Bronchial epithelial cell (primary cell): ENCODE measurements at regions not wholly inside any gene's neighbourhood (a gene's known extent, or its start where the extent isn't known, plus 50 kb on each side); places are given as distances from the start of the nearest gene placed in this dataset.

ENCODE experiments used
- DNase-seq: peaks from one replicate; pipeline ENCODE4 v3.0.0-alpha.2; 2010; ENCODE audit warnings: low read depth
- FAIRE-seq: peaks from 2 replicates; lab custom pipeline; 2011; peaks lifted over from hg19 to GRCh38; lab: Jason Lieb, UNC
- H3K27me3 ChIP-seq: 2 replicates; pipeline ENCODE4 v1.5.1; 2011; ENCODE audit warnings: low read length; ENCODE audit not compliant: control insufficient read depth, insufficient read depth
- H3K36me3 ChIP-seq: 2 replicates; pipeline ENCODE4 v1.5.1; 2011; ENCODE audit warnings: low read length; ENCODE audit not compliant: control insufficient read depth, insufficient read depth
- H3K4me3 ChIP-seq: 2 replicates; pipeline ENCODE4 v1.5.1; 2011; ENCODE audit warnings: mild to moderate bottlenecking, low read depth, low read length, control low read depth
- TF ChIP-seq, protein P1 (sequence below): IDR thresholded peaks from 2 replicates; pipeline ENCODE4 v1.5.1; 2011; ENCODE audit warnings: mild to moderate bottlenecking, moderate library complexity, low read length, control low read depth, inconsistent platforms; ENCODE audit not compliant: insufficient read depth, severe bottlenecking

- TF ChIP-seq, protein P1, sequence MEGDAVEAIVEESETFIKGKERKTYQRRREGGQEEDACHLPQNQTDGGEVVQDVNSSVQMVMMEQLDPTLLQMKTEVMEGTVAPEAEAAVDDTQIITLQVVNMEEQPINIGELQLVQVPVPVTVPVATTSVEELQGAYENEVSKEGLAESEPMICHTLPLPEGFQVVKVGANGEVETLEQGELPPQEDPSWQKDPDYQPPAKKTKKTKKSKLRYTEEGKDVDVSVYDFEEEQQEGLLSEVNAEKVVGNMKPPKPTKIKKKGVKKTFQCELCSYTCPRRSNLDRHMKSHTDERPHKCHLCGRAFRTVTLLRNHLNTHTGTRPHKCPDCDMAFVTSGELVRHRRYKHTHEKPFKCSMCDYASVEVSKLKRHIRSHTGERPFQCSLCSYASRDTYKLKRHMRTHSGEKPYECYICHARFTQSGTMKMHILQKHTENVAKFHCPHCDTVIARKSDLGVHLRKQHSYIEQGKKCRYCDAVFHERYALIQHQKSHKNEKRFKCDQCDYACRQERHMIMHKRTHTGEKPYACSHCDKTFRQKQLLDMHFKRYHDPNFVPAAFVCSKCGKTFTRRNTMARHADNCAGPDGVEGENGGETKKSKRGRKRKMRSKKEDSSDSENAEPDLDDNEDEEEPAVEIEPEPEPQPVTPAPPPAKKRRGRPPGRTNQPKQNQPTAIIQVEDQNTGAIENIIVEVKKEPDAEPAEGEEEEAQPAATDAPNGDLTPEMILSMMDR = no peak
- H3K36me3 ChIP-seq = no peaks in the 10 kb centered on the region
- no peak for DNase-seq
- FAIRE-seq = no peak
- H3K4me3 ChIP-seq = no peak overlapping the region
- H3K27me3 ChIP-seq = no peaks in the 10 kb centered on the region
These were observed 148.1 kb upstream of the ZNF608 start for GRCh38 chr5:124894541-124894940.

- DNase-seq (no peak), FAIRE-seq (no peak)
- Histone ChIP-seq H3K36me3 (no peaks in the 10 kb centered on the region), H3K4me3 (no peak overlapping the region), H3K27me3 (no peaks in the 10 kb centered on the region)
- TF ChIP-seq, protein P1 = no peak
These were observed 148.8 kb upstream of the ZNF608 start for GRCh38 chr5:124895236-124895635.

DNA sequence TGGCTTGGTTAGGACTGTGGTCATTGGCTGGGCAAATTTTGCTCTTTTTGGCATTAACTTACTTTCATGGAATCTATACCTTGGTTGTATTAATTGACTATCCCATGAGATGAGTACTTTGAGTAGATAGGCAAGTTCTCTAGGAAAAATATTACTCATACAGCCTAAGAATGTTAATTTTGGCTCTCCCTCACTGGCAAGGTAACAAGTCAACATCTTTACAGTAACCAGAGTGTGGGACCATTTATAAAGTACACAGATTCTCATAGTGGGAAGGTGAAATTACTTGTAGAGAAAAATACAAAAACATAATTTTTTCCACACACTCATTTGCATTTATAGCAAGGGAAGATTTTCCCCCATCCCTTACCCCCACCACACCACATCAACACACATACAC lies 154.6 kb upstream of the ZNF608 start:
- no peaks in the 10 kb centered on the region for H3K27me3 ChIP-seq
- no peak for DNase-seq
- H3K4me3 ChIP-seq = no peak overlapping the region
- TF ChIP-seq, protein P1 = no peak
- no peaks in the 10 kb centered on the region for H3K36me3 ChIP-seq
- no peak for FAIRE-seq

GRCh38 chr5:124902097-124902821 lies 155.8 kb upstream of the ZNF608 start:
- FAIRE-seq = no peak
- H3K4me3 ChIP-seq = no peak overlapping the region
- TF ChIP-seq, protein P1 = no peak
- no peaks in the 10 kb centered on the region for H3K27me3 ChIP-seq
- peak; percentile 41 for DNase-seq
- no peaks in the 10 kb centered on the region for H3K36me3 ChIP-seq

DNA sequence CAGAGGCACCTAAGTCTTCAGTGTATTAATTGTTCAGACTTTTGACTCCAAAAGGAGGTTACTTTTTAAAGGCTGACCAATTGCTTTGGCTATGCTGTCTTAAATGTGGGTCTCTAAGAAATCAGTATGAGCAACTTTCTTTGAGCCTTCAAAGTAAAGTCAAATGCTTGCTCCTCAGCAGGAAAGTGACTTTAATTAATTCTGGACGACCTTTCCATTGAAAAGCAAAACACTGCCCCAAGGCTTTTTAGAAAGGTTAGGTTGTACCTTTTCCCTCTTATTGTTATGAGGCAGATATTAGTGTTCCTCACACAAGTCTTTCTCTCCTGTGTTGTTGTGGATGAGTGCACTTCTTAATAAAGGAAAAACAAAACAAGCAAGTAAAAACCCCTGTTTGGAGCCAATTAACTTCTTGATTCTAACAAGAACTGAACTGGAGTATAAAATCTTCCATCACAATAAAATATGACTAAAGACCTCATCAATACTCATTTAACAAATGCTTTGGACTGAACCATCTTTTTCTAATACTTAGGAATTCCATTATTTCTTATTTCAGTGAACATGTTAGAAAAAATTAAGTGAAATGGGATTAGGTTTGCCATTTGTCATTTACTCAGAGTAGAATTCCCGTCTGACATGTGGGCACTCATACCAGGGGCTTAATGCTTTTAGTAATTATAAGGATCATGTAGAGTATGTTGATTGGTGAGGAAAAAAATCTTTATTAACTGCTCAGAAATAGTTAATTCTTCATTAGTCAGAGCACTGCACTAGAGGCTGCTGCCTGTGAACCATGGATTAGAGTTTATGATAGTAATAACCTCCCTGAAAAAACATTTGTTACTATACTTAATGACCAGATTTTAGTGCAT lies 159.1 kb upstream of the ZNF608 start:
- Histone ChIP-seq H3K27me3 (no peaks in the 10 kb centered on the region), H3K4me3 (no peak overlapping the region), H3K36me3 (no peaks in the 10 kb centered on the region)
- no peak for FAIRE-seq
- no peak for DNase-seq
- TF ChIP-seq, protein P1 = no peak
